Sigmoid colon (tissue), 4 donors: ENCODE measurements at regions not wholly inside any gene's neighbourhood (a gene's known extent, or its start where the extent isn't known, plus 50 kb on each side); places are given as distances from the start of the nearest gene placed in this dataset.

Experiments
- CTCF ChIP-seq, 4 experiments: fragments of 450-650 bp in 3 of 4; fragments of 200-600 bp in 1 of 4; IDR thresholded peaks; one replicate each; pipeline ENCODE4 v1.5.1; 2016 to 2019; ENCODE audit warnings: antibody characterized with exemption in 4 of 4, mild to moderate bottlenecking in 3 of 4, moderate library complexity in 2 of 4
- POLR2A ChIP-seq, 2 donors: fragments of 450-650 bp; IDR thresholded peaks; one replicate each; pipeline ENCODE4 v1.6.1; 2016; ENCODE audit warnings: antibody characterized with exemption in 2 of 2, mild to moderate bottlenecking in 2 of 2, moderate library complexity in 2 of 2
- POLR2AphosphoS5 ChIP-seq, 4 donors: sonication (generic); formaldehyde crosslinking; IDR thresholded peaks; one replicate each; pipeline ENCODE4 v1.6.1; 2017; ENCODE audit warnings: antibody characterized with exemption in 4 of 4

- TF ChIP-seq CTCF (IDR thresholded peaks at IDR 0.05), result no peak
- TF ChIP-seq POLR2A (IDR thresholded peaks at IDR 0.05), result no peak
- no peak for TF ChIP-seq POLR2AphosphoS5 (IDR thresholded peaks at IDR 0.05)
Measured at GRCh38 chr14:100955201-100955600, 51.7 kb upstream of the RTL1 start.
